ENCODE measurements at regions not wholly inside any gene's neighbourhood (a gene's known extent, or its start where the extent isn't known, plus 50 kb on each side); places are given as distances from the start of the nearest gene placed in this dataset.
"Not testable (repeated sequence)": the region's sequence is repeated elsewhere in the genome, so short reads cannot be mapped to it uniquely, and the experiment has no call there.

DNA sequence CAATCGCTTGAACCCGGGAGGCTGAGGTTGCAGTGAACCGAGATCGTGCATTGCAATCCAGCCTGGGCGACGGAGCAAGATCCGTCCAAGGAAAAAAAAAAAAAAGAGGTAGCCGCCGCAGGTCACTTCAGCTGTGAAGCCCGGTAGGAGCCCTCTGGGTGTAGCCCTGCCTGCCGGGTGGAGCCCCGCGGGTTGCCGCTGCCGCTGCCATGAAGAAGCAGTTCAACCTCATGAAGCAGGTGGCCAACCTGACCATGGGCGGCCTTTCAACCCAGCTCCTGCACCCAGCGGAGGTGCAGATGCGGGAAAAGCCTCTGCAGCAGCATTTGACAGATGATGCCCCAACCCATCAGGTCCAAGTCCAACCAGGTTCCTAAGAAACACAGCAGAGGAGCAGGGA, 219.5 kb upstream of the SLC39A10 start:
- Histone ChIP-seq H3K9ac (ENCODE audit: low read length) (no peak overlapping the region), H3K4me1 (ENCODE audit: low read length) (no peaks in the 10 kb centered on the region), H3K36me3 (replicated peaks; ENCODE audit: low read depth, low read length) (peaks cover 8% of the 10 kb centered on the region), H3K4me3 (ENCODE audit: low read length) (no peak overlapping the region), H2AFZ (ENCODE audit: low read depth, low read length) (no peak overlapping the region), H3K27me3 (ENCODE audit: low read depth, low read length) (no peaks in the 10 kb centered on the region), H4K20me1 (ENCODE audit: insufficient read depth, low read length) (no peaks in the 10 kb centered on the region), H3K79me2 (ENCODE audit: low read length) (no peaks in the 10 kb centered on the region), H3K9me3 (ENCODE audit: insufficient read depth, low read length) (peaks cover 17% of the 10 kb centered on the region), H3K27ac (ENCODE audit: low read length) (no peak overlapping the region), H3K4me2 (ENCODE audit: low read length) (no peak overlapping the region)
- TF ChIP-seq, protein P1, sequence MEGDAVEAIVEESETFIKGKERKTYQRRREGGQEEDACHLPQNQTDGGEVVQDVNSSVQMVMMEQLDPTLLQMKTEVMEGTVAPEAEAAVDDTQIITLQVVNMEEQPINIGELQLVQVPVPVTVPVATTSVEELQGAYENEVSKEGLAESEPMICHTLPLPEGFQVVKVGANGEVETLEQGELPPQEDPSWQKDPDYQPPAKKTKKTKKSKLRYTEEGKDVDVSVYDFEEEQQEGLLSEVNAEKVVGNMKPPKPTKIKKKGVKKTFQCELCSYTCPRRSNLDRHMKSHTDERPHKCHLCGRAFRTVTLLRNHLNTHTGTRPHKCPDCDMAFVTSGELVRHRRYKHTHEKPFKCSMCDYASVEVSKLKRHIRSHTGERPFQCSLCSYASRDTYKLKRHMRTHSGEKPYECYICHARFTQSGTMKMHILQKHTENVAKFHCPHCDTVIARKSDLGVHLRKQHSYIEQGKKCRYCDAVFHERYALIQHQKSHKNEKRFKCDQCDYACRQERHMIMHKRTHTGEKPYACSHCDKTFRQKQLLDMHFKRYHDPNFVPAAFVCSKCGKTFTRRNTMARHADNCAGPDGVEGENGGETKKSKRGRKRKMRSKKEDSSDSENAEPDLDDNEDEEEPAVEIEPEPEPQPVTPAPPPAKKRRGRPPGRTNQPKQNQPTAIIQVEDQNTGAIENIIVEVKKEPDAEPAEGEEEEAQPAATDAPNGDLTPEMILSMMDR (IDR thresholded peaks at IDR 0.05; ENCODE audit: low read depth, low read length), result no peak
- no peak for TF ChIP-seq EZH2phosphoT487 (IDR thresholded peaks at IDR 0.05; ENCODE audit: low read depth)

DNA sequence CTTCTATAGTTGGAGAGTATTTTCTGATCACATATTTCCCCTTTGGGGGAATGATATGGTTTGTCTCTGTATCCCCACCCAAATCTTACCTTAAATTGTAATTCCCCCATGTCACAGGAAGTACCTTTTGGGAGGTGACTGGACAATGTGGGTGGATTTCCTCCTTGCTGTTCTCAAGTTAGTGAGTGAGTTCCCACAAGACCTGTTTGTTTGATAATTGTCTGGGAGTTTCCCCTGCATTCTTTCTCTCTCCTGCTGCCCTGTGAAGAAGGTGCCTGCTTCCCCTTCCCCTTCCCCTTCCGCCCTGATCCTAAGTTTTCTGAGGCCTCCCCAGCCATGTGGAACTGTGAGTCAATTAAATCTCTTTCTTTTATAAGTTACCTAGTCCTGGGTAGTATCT, 222.7 kb upstream of the SLC39A10 start:
- no peak overlapping the region for H3K4me3 ChIP-seq (ENCODE audit: low read length)
- H3K4me2 ChIP-seq (ENCODE audit: low read length), result no peak overlapping the region
- H3K79me2 ChIP-seq (ENCODE audit: low read length), result no peaks in the 10 kb centered on the region
- H3K27me3 ChIP-seq (ENCODE audit: low read depth, low read length), result no peaks in the 10 kb centered on the region
- no peak for TF ChIP-seq EZH2phosphoT487 (IDR thresholded peaks at IDR 0.05; ENCODE audit: low read depth)
- TF ChIP-seq, protein P1 (IDR thresholded peaks at IDR 0.05; ENCODE audit: low read depth, low read length), result no peak
- H2AFZ ChIP-seq (ENCODE audit: low read depth, low read length), result no peak overlapping the region
- H3K9me3 ChIP-seq (ENCODE audit: insufficient read depth, low read length), result no peaks in the 10 kb centered on the region
- H4K20me1 ChIP-seq (ENCODE audit: insufficient read depth, low read length), result no peaks in the 10 kb centered on the region
- no peak overlapping the region for H3K9ac ChIP-seq (ENCODE audit: low read length)
- no peaks in the 10 kb centered on the region for H3K4me1 ChIP-seq (ENCODE audit: low read length)
- no peaks in the 10 kb centered on the region for H3K36me3 ChIP-seq (replicated peaks; ENCODE audit: low read depth, low read length)
- no peak overlapping the region for H3K27ac ChIP-seq (ENCODE audit: low read length)

DNA sequence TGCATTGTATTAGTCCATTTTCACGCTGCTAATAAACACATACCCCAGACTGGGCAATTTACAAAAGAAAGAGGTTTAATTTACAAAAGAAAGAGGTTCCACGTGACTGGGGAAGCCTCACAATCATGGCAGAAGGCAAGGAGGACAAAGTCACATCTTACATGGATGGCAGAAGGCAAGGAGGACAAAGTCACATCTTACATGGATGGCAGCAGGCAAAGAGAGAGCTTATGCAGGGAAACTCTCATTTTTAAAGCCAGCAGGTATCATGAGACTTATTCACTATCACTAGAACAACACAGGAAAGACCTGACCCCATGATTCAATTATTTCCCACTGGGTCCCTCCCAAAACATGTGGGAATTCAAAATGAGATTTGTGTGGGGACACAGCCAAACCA, 223.3 kb upstream of the SLC39A10 start:
- H3K27me3 ChIP-seq (ENCODE audit: low read depth, low read length); H4K20me1 ChIP-seq (ENCODE audit: insufficient read depth, low read length); H3K9me3 ChIP-seq (ENCODE audit: insufficient read depth, low read length); H2AFZ ChIP-seq (ENCODE audit: low read depth, low read length); H3K4me3 ChIP-seq (ENCODE audit: low read length); H3K79me2 ChIP-seq (ENCODE audit: low read length); H3K9ac ChIP-seq (ENCODE audit: low read length); H3K27ac ChIP-seq (ENCODE audit: low read length); H3K4me1 ChIP-seq (ENCODE audit: low read length); H3K36me3 ChIP-seq (replicated peaks; ENCODE audit: low read depth, low read length); H3K4me2 ChIP-seq (ENCODE audit: low read length): not testable (repeated sequence)

DNA sequence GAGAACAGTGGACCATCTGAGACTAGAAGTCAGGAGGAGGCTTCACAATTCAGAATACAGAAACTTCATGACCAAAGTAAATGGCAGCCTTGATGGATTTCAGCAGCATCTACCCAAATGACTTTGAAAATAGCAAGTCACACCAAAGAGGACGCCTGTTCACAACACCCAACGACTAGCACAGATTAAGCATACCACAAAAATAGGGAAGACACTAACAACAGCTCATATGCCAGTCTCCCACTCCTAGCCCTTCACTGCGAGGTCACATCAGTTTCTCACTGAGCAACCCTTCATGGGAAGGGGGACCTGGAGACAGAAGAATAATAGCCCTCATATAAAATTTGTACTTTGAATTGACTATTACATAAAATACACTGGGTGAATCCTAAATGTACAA, 228.4 kb upstream of the SLC39A10 start:
- no peaks in the 10 kb centered on the region for H3K36me3 ChIP-seq (replicated peaks; ENCODE audit: low read depth, low read length)
- H4K20me1 ChIP-seq (ENCODE audit: insufficient read depth, low read length), result no peaks in the 10 kb centered on the region
- H3K9ac ChIP-seq (ENCODE audit: low read length), result no peak overlapping the region
- no peak overlapping the region for H3K27ac ChIP-seq (ENCODE audit: low read length)
- no peak overlapping the region for H2AFZ ChIP-seq (ENCODE audit: low read depth, low read length)
- no peak overlapping the region for H3K4me3 ChIP-seq (ENCODE audit: low read length)
- no peak overlapping the region for H3K4me2 ChIP-seq (ENCODE audit: low read length)
- no peaks in the 10 kb centered on the region for H3K27me3 ChIP-seq (ENCODE audit: low read depth, low read length)
- H3K79me2 ChIP-seq (ENCODE audit: low read length), result no peaks in the 10 kb centered on the region
- TF ChIP-seq, protein P1 (IDR thresholded peaks at IDR 0.05; ENCODE audit: low read depth, low read length), result no peak
- no peak for TF ChIP-seq EZH2phosphoT487 (IDR thresholded peaks at IDR 0.05; ENCODE audit: low read depth)
- no peaks in the 10 kb centered on the region for H3K4me1 ChIP-seq (ENCODE audit: low read length)
- no peaks in the 10 kb centered on the region for H3K9me3 ChIP-seq (ENCODE audit: insufficient read depth, low read length)

DNA sequence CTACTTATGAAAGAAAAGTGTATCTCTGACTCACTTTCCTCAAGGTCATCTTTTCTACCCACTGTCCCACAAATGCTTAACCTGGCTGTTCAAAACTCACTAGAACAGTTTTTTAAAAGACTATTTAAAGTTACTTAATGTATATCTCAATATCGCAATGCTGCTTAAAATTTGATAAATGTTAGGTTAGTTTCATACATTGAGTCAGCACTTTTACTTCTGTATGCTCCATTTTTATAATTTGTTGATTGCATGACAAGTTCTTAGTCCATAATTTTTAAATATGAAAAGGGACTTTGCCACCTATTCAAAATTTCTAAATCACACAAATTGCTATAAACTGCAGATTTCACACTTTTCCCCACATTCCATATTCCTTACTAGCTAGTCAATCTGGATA, 231.7 kb upstream of the SLC39A10 start:
- no peaks in the 10 kb centered on the region for H3K27me3 ChIP-seq (ENCODE audit: low read depth, low read length)
- no peak overlapping the region for H3K27ac ChIP-seq (ENCODE audit: low read length)
- TF ChIP-seq EZH2phosphoT487 (IDR thresholded peaks at IDR 0.05; ENCODE audit: low read depth), result no peak
- TF ChIP-seq, protein P1 (IDR thresholded peaks at IDR 0.05; ENCODE audit: low read depth, low read length), result no peak
- no peaks in the 10 kb centered on the region for H3K36me3 ChIP-seq (replicated peaks; ENCODE audit: low read depth, low read length)
- no peaks in the 10 kb centered on the region for H3K4me1 ChIP-seq (ENCODE audit: low read length)
- H2AFZ ChIP-seq (ENCODE audit: low read depth, low read length), result no peak overlapping the region
- H3K4me2 ChIP-seq (ENCODE audit: low read length), result no peak overlapping the region
- no peak overlapping the region for H3K4me3 ChIP-seq (ENCODE audit: low read length)
- no peaks in the 10 kb centered on the region for H3K9me3 ChIP-seq (ENCODE audit: insufficient read depth, low read length)
- no peak overlapping the region for H3K9ac ChIP-seq (ENCODE audit: low read length)
- H3K79me2 ChIP-seq (ENCODE audit: low read length), result no peaks in the 10 kb centered on the region
- no peaks in the 10 kb centered on the region for H4K20me1 ChIP-seq (ENCODE audit: insufficient read depth, low read length)
